K562 (cell line): ENCODE measurements at regions not wholly inside any gene's neighbourhood (a gene's known extent, or its start where the extent isn't known, plus 50 kb on each side); places are given as distances from the start of the nearest gene placed in this dataset.

ENCODE experiments used
- ELK1 ChIP-seq: sonication (generic); formaldehyde crosslinking; IDR thresholded peaks from 2 replicates; pipeline ENCODE4 v1.8.1; 2022; ENCODE audit warnings: missing genetic modification reagents
- EP400 ChIP-seq: fragments of 450-650 bp; IDR thresholded peaks from 2 replicates; pipeline ENCODE4 v1.6.1; 2017; ENCODE audit warnings: antibody characterized with exemption, mild to moderate bottlenecking, moderate library complexity
- HOMEZ ChIP-seq: fragments of 250-450 bp; sonication (Bioruptor Pico); IDR thresholded peaks from 2 replicates; pipeline ENCODE4 v1.4.0; 2020; ENCODE audit warnings: mild to moderate bottlenecking, moderate library complexity
- MXI1 ChIP-seq: IDR thresholded peaks from 2 replicates; pipeline ENCODE4 v1.6.1; 2011; ENCODE audit warnings: low read depth, mild to moderate bottlenecking, improper control_type of control experiment, low read length
- NR2C1 ChIP-seq, 2 experiments: fragments of 450-650 bp; IDR thresholded peaks; 2 replicates each; pipeline ENCODE4 v1.6.1; 2017; ENCODE audit warnings: mild to moderate bottlenecking in 2 of 2, antibody characterized with exemption in 1 of 2, inconsistent platforms in 1 of 2, missing compliant biosample characterization in 1 of 2, missing genetic modification characterization in 1 of 2
- POLR2A ChIP-seq: fragments of 450-650 bp; conservative IDR thresholded peaks from 2 replicates; pipeline ENCODE4 v1.6.1; 2016
- POLR2AphosphoS2 ChIP-seq: IDR thresholded peaks from 2 replicates; pipeline ENCODE4 v1.6.1; 2012; ENCODE audit warnings: low read length, improper control_type of control experiment
- REST ChIP-seq, 2 experiments: fragments of 450-650 bp; formaldehyde crosslinking in 1 of 2; IDR thresholded peaks; 2 replicates each; pipeline versions ENCODE4 v1.4.0 to v1.6.1; 2014 to 2020; ENCODE audit warnings: mild to moderate bottlenecking in 2 of 2, borderline replicate concordance in 1 of 2, low read depth in 1 of 2
- TCF3 ChIP-seq: sonication (generic); formaldehyde crosslinking; IDR thresholded peaks from 2 replicates; pipeline ENCODE4 v1.4.0; 2020; ENCODE audit warnings: mild to moderate bottlenecking, missing genetic modification reagents

DNA sequence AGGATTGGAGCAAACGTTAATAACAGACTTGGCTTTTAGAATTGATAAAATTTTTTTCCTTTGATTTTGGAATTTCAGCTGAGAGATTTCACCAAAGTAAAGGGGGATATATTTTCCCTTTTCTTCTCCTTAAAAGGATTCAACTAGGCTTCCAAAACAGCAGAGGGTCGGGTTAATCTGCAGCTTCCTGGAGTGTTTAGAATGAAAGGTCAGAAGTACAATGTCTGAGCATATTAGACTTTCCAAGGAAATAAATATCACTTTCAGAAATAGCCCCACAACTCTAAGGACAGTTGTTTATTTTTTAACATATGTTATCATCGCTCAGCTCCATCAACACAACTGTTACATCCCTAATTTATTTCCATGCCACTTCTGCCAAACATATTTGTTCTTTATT lies 1532.9 kb upstream of the RAG2 start:
- TF ChIP-seq REST (IDR thresholded peaks at IDR 0.05; ENCODE audit: borderline replicate concordance) (no peak), REST (CRISPR knock-in tag; IDR thresholded peaks at IDR 0.05; ENCODE audit: low read depth) (no peak), POLR2A (no peak), HOMEZ (no peak), POLR2AphosphoS2 (no peak), EP400 (no peak), NR2C1 (IDR thresholded peaks at IDR 0.05) (no peak), NR2C1 (tag; IDR thresholded peaks at IDR 0.05) (no peak), TCF3 (CRISPR knock-in tag) (no peak), ELK1 (CRISPR knock-in tag) (no peak), MXI1 (no peak)
